K562 (cell line): ENCODE measurements at regions not wholly inside any gene's neighbourhood (a gene's known extent, or its start where the extent isn't known, plus 50 kb on each side); places are given as distances from the start of the nearest gene placed in this dataset.

Experiments
- BRD4 ChIP-seq: fragments of 200-600 bp; sonication (generic); IDR thresholded peaks from 2 replicates; pipeline ENCODE4 v1.6.1; 2017; ENCODE audit warnings: inconsistent platforms
- DDX20 ChIP-seq: fragments of 450-650 bp; IDR thresholded peaks from 2 replicates; pipeline ENCODE4 v1.6.1; 2016; ENCODE audit warnings: missing genetic modification characterization, low read depth, mild to moderate bottlenecking, missing compliant biosample characterization, moderate library complexity
- KLF16 ChIP-seq: IDR thresholded peaks from 2 replicates; pipeline ENCODE4 v1.6.1; 2016; ENCODE audit warnings: antibody characterized with exemption
- KLF6 ChIP-seq: fragments of 250-450 bp; sonication (Bioruptor Pico); IDR thresholded peaks from 2 replicates; pipeline ENCODE4 v1.4.0; 2020; ENCODE audit warnings: mild to moderate bottlenecking, moderate library complexity, borderline replicate concordance
- MYBL2 ChIP-seq, 2 experiments: fragments of 450-650 bp in 1 of 2; sonication (generic) in 1 of 2; formaldehyde crosslinking in 1 of 2; IDR thresholded peaks; 2 replicates each; pipeline versions ENCODE4 v1.6.1 to v1.8.1; 2017 to 2022; ENCODE audit warnings: borderline replicate concordance in 1 of 2, inconsistent platforms in 1 of 2, low read depth in 1 of 2, mild to moderate bottlenecking in 1 of 2, missing genetic modification reagents in 1 of 2, moderate library complexity in 1 of 2
- MYNN ChIP-seq, 2 experiments: sonication (generic); formaldehyde crosslinking in 1 of 2; IDR thresholded peaks; 2 replicates each; pipeline versions ENCODE4 v1.5.0 to v1.6.1; 2016 to 2020; ENCODE audit warnings: antibody characterized with exemption in 1 of 2, missing genetic modification reagents in 1 of 2
- POU5F1 ChIP-seq: fragments of 150-350 bp; IDR thresholded peaks from 2 replicates; pipeline ENCODE4 v1.6.1; 2014; ENCODE audit warnings: borderline replicate concordance, low read length, low read depth, mild to moderate bottlenecking; ENCODE audit not compliant: partially characterized antibody
- PTRF ChIP-seq: fragments of 450-650 bp; IDR thresholded peaks from 2 replicates; pipeline ENCODE4 v1.6.1; 2016; ENCODE audit warnings: mild to moderate bottlenecking, missing genetic modification characterization, missing compliant biosample characterization
- SMARCA4 ChIP-seq: fragments of 450-650 bp; IDR thresholded peaks from 2 replicates; pipeline ENCODE4 v1.6.1; 2016
- ZC3H11A ChIP-seq: IDR thresholded peaks from 2 replicates; pipeline ENCODE4 v1.6.1; 2012; ENCODE audit warnings: low read depth, low read length, improper control_type of control experiment
- ZFX ChIP-seq: sonication (generic); formaldehyde crosslinking; IDR thresholded peaks from 2 replicates; pipeline ENCODE4 v1.8.0; 2022; ENCODE audit warnings: mild to moderate bottlenecking, missing genetic modification reagents, moderate library complexity
- ZNF12 ChIP-seq: sonication (generic); formaldehyde crosslinking; IDR thresholded peaks from 2 replicates; pipeline ENCODE4 v1.4.0; 2020; ENCODE audit warnings: mild to moderate bottlenecking, missing genetic modification reagents
- ZNF124 ChIP-seq: sonication (generic); formaldehyde crosslinking; IDR thresholded peaks from 2 replicates; pipeline ENCODE4 v1.8.1; 2022; ENCODE audit warnings: missing genetic modification reagents
- ZNF24 ChIP-seq: fragments of 450-650 bp; IDR thresholded peaks from 2 replicates; pipeline ENCODE4 v1.6.1; 2016
- ZNF668 ChIP-seq: fragments of 250-450 bp; sonication (Bioruptor Pico); IDR thresholded peaks from 2 replicates; pipeline ENCODE4 v1.8.0; 2022; ENCODE audit warnings: mild to moderate bottlenecking, inconsistent platforms
- TF ChIP-seq, protein P1 (sequence below), 2 experiments: IDR thresholded peaks; 2 replicates each; pipeline ENCODE4 v1.6.1; 2011; ENCODE audit warnings: borderline replicate concordance in 1 of 2, control low read depth in 1 of 2, low read depth in 1 of 2, low read length in 1 of 2, mild to moderate bottlenecking in 1 of 2, mixed read lengths in 1 of 2, moderate library complexity in 1 of 2; ENCODE audit not compliant: insufficient read depth in 1 of 2, insufficient read length in 1 of 2, poor library complexity in 1 of 2, severe bottlenecking in 1 of 2; ENCODE audit errors: extremely low read depth in 1 of 2
- TF ChIP-seq, protein P2 (sequence below): sonication (generic); formaldehyde crosslinking; IDR thresholded peaks from 2 replicates; pipeline ENCODE4 v1.8.1; 2023; ENCODE audit warnings: missing genetic modification reagents, mild to moderate bottlenecking, borderline replicate concordance
- TF ChIP-seq, protein P3 (sequence below): fragments of 250-450 bp; sonication (Bioruptor Pico); IDR thresholded peaks from 2 replicates; pipeline ENCODE4 v1.8.0; 2021; ENCODE audit warnings: moderate library complexity, mild to moderate bottlenecking, inconsistent platforms
- TF ChIP-seq, protein P4 (sequence below): sonication (generic); formaldehyde crosslinking; IDR thresholded peaks from 2 replicates; pipeline ENCODE4 v1.8.1; 2022; ENCODE audit warnings: missing genetic modification reagents

DNA sequence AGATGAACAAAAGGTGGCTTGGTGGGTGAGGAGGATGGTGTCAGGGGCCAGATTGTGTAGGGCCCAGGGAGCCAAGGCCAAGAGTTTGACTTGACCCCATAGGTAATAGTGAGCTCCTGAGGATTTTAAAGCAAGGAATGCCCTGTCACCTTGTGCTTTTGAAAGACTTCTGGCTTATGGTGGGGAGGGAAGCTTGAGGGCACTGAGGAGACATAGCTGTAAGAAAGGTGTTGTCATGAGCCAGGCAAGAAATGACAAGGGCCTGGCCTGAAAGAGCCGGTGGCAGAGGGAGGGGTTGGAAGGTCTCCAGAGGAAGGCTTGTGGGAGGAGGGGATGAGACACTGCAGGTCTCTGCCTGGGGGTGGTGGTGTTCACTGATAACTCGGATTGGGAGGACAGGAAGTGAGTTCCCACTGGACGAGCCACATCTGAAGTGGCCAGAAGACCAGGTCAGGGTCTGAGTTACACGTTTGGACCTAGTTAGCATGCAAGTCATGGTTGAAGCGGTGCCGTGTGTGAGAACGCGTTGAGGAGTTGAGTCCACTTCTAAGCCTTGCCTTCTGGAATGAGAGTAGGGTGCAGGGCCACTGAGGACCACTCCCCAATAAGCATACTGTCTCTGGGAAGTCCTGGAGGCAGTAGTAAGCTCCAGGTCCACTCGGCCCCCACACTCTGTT is 64.3 kb downstream of the TET3 start (continued):
- TF ChIP-seq, protein P1, sequence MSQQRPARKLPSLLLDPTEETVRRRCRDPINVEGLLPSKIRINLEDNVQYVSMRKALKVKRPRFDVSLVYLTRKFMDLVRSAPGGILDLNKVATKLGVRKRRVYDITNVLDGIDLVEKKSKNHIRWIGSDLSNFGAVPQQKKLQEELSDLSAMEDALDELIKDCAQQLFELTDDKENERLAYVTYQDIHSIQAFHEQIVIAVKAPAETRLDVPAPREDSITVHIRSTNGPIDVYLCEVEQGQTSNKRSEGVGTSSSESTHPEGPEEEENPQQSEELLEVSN (IDR thresholded peaks at IDR 0.05; ENCODE audit: borderline replicate concordance in 1 of 2, extremely low read depth in 1 of 2, insufficient read depth in 1 of 2, insufficient read length in 1 of 2, low read depth in 1 of 2, low read length in 1 of 2, poor library complexity in 1 of 2, severe bottlenecking in 1 of 2) = peak in 1 of 2 experiments; percentile 19
- TF ChIP-seq ZNF12 (CRISPR knock-in tag) (no peak), MYNN (IDR thresholded peaks at IDR 0.05) (peak; percentile 73), MYNN (CRISPR knock-in tag; IDR thresholded peaks at IDR 0.05) (no peak), SMARCA4 (peak; percentile 85), KLF16 (peak; percentile 79; the same call in 1 of the 2 replicates), ZC3H11A (no peak), MYBL2 (IDR thresholded peaks at IDR 0.05; ENCODE audit: low read depth) (no peak), MYBL2 (CRISPR knock-in tag; IDR thresholded peaks at IDR 0.05; ENCODE audit: borderline replicate concordance) (no peak), BRD4 (no peak), ZFX (CRISPR knock-in tag) (no peak), ZNF124 (CRISPR knock-in tag) (no peak), DDX20 (tag) (no peak), ZNF668 (no peak), PTRF (tag) (no peak), KLF6 (CRISPR knock-in tag) (no peak), POU5F1 (no peak), ZNF24 (peak; percentile 58; the same call in 1 of the 2 replicates)
- TF ChIP-seq, protein P2, sequence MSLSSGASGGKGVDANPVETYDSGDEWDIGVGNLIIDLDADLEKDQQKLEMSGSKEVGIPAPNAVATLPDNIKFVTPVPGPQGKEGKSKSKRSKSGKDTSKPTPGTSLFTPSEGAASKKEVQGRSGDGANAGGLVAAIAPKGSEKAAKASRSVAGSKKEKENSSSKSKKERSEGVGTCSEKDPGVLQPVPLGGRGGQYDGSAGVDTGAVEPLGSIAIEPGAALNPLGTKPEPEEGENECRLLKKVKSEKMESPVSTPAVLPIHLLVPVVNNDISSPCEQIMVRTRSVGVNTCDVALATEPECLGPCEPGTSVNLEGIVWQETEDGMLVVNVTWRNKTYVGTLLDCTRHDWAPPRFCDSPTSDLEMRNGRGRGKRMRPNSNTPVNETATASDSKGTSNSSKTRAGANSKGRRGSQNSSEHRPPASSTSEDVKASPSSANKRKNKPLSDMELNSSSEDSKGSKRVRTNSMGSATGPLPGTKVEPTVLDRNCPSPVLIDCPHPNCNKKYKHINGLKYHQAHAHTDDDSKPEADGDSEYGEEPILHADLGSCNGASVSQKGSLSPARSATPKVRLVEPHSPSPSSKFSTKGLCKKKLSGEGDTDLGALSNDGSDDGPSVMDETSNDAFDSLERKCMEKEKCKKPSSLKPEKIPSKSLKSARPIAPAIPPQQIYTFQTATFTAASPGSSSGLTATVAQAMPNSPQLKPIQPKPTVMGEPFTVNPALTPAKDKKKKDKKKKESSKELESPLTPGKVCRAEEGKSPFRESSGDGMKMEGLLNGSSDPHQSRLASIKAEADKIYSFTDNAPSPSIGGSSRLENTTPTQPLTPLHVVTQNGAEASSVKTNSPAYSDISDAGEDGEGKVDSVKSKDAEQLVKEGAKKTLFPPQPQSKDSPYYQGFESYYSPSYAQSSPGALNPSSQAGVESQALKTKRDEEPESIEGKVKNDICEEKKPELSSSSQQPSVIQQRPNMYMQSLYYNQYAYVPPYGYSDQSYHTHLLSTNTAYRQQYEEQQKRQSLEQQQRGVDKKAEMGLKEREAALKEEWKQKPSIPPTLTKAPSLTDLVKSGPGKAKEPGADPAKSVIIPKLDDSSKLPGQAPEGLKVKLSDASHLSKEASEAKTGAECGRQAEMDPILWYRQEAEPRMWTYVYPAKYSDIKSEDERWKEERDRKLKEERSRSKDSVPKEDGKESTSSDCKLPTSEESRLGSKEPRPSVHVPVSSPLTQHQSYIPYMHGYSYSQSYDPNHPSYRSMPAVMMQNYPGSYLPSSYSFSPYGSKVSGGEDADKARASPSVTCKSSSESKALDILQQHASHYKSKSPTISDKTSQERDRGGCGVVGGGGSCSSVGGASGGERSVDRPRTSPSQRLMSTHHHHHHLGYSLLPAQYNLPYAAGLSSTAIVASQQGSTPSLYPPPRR (CRISPR knock-in tag) = no peak
- TF ChIP-seq, protein P3, sequence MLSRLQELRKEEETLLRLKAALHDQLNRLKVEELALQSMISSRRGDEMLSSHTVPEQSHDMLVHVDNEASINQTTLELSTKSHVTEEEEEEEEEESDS = no peak
- TF ChIP-seq, protein P4, sequence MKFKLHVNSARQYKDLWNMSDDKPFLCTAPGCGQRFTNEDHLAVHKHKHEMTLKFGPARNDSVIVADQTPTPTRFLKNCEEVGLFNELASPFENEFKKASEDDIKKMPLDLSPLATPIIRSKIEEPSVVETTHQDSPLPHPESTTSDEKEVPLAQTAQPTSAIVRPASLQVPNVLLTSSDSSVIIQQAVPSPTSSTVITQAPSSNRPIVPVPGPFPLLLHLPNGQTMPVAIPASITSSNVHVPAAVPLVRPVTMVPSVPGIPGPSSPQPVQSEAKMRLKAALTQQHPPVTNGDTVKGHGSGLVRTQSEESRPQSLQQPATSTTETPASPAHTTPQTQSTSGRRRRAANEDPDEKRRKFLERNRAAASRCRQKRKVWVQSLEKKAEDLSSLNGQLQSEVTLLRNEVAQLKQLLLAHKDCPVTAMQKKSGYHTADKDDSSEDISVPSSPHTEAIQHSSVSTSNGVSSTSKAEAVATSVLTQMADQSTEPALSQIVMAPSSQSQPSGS = no peak
